Anterior cingulate cortex (tissue), 58 donors: ENCODE measurements at regions not wholly inside any gene's neighbourhood (a gene's known extent, or its start where the extent isn't known, plus 50 kb on each side); places are given as distances from the start of the nearest gene placed in this dataset.

Experiments used
- DNase-seq, 58 donors: peaks; one replicate each; lab custom pipeline; 2025; lab: John Stamatoyannopoulos, UW

GRCh38 chr18:45255197-45255890 lies 359.9 kb upstream of the SLC14A2 start:
- no peak for DNase-seq

GRCh38 chr18:45260125-45260524 lies 355.2 kb upstream of the SLC14A2 start:
- DNase-seq, result no peak

- no peak for DNase-seq
These were observed 349.3 kb upstream of the SLC14A2 start for GRCh38 chr18:45266023-45266422.

GRCh38 chr18:45267622-45268021 lies 347.7 kb upstream of the SLC14A2 start:
- DNase-seq, result no peak

GRCh38 chr18:45268583-45268982 lies 346.7 kb upstream of the SLC14A2 start:
- DNase-seq, result no peak

- DNase-seq, result no peak
These were observed 344.9 kb upstream of the SLC14A2 start for GRCh38 chr18:45270289-45270771.

- no peak for DNase-seq
These were observed 341.2 kb upstream of the SLC14A2 start for GRCh38 chr18:45274026-45274425.

GRCh38 chr18:45275367-45276113 lies 339.7 kb upstream of the SLC14A2 start:
- no peak for DNase-seq

GRCh38 chr18:45276878-45277277 lies 338.4 kb upstream of the SLC14A2 start:
- no peak for DNase-seq

GRCh38 chr18:45277908-45278307 lies 337.4 kb upstream of the SLC14A2 start:
- no peak for DNase-seq

- no peak for DNase-seq
These were observed 334.6 kb upstream of the SLC14A2 start for GRCh38 chr18:45280481-45281276.

- no peak for DNase-seq
These were observed 333.0 kb upstream of the SLC14A2 start for GRCh38 chr18:45282101-45282812.

- no peak for DNase-seq
These were observed 331.1 kb upstream of the SLC14A2 start for GRCh38 chr18:45284174-45284573.

GRCh38 chr18:45284851-45285250 lies 330.4 kb upstream of the SLC14A2 start:
- DNase-seq, result no peak

- no peak for DNase-seq
These were observed 330.0 kb upstream of the SLC14A2 start for GRCh38 chr18:45285251-45285650.

- DNase-seq, result no peak
These were observed 328.8 kb upstream of the SLC14A2 start for GRCh38 chr18:45286431-45286830.

GRCh38 chr18:45287531-45287930 lies 327.7 kb upstream of the SLC14A2 start:
- DNase-seq, result no peak

- no peak for DNase-seq
These were observed 324.9 kb upstream of the SLC14A2 start for GRCh38 chr18:45290364-45290763.

- DNase-seq, result peak in 8 of 58 donors; percentile 4 to 46 (median 18)
These were observed 323.4 kb upstream of the SLC14A2 start for GRCh38 chr18:45291621-45292615.
